ENCODE measurements at regions not wholly inside any gene's neighbourhood (a gene's known extent, or its start where the extent isn't known, plus 50 kb on each side); places are given as distances from the start of the nearest gene placed in this dataset.

GRCh38 chrX:16528620-16529019, 121.3 kb upstream of the S100G start:
- no peak for TF ChIP-seq POLR2A (IDR thresholded peaks at IDR 0.05)
- TF ChIP-seq, protein P1, sequence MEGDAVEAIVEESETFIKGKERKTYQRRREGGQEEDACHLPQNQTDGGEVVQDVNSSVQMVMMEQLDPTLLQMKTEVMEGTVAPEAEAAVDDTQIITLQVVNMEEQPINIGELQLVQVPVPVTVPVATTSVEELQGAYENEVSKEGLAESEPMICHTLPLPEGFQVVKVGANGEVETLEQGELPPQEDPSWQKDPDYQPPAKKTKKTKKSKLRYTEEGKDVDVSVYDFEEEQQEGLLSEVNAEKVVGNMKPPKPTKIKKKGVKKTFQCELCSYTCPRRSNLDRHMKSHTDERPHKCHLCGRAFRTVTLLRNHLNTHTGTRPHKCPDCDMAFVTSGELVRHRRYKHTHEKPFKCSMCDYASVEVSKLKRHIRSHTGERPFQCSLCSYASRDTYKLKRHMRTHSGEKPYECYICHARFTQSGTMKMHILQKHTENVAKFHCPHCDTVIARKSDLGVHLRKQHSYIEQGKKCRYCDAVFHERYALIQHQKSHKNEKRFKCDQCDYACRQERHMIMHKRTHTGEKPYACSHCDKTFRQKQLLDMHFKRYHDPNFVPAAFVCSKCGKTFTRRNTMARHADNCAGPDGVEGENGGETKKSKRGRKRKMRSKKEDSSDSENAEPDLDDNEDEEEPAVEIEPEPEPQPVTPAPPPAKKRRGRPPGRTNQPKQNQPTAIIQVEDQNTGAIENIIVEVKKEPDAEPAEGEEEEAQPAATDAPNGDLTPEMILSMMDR (IDR thresholded peaks at IDR 0.05), result no peak
